ENCODE measurements at regions not wholly inside any gene's neighbourhood (a gene's known extent, or its start where the extent isn't known, plus 50 kb on each side); places are given as distances from the start of the nearest gene placed in this dataset.

DNA sequence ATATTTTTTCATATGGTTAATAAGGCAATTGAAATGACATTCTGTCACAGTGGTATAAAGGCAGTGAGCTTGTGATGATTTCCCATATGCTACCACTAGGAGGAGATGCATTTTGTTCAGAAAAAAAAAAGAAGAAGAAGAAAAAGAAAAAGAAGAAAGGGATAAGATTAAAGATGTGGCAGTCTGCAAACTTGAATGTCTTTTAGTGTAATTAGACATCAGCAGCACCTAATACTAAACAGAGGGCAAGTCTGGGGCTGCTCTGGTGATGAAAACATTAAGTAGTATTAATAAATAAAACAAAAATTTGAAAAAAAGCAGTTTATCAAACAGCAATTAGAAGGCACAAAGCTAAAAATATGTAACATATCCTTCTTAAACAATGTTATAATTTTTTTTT lies 95.4 kb upstream of the DEFB112 start:
- H3K27me3 Mint-ChIP-seq (ENCODE audit: low read depth) = no peaks in the 10 kb centered on the region
- DNase-seq (ENCODE audit: low spot score) = no peak
- intact Hi-C loops (cut with micrococcal nuclease) = no loop called here
- no peak overlapping the region for H3K27ac Mint-ChIP-seq
- no peaks in the 10 kb centered on the region for H3K36me3 Mint-ChIP-seq (ENCODE audit: low read depth)
- H3K4me1 Mint-ChIP-seq (ENCODE audit: low read depth) = no peaks in the 10 kb centered on the region
- no peak overlapping the region for H3K4me3 Mint-ChIP-seq (ENCODE audit: low read depth)
- no peaks in the 10 kb centered on the region for H3K9me3 Mint-ChIP-seq

- H3K9me3 Mint-ChIP-seq = no peaks in the 10 kb centered on the region
- H3K4me1 Mint-ChIP-seq (ENCODE audit: low read depth) = no peaks in the 10 kb centered on the region
- DNase-seq (ENCODE audit: low spot score) = no peak
- H3K27ac Mint-ChIP-seq = no peak overlapping the region
- H3K27me3 Mint-ChIP-seq (ENCODE audit: low read depth) = no peaks in the 10 kb centered on the region
- no peaks in the 10 kb centered on the region for H3K36me3 Mint-ChIP-seq (ENCODE audit: low read depth)
- intact Hi-C loops (cut with micrococcal nuclease) = no loop called here
- no peak overlapping the region for H3K4me3 Mint-ChIP-seq (ENCODE audit: low read depth)
Observed at GRCh38 chr6:50147371-50147770, 97.6 kb upstream of the DEFB112 start.

DNA sequence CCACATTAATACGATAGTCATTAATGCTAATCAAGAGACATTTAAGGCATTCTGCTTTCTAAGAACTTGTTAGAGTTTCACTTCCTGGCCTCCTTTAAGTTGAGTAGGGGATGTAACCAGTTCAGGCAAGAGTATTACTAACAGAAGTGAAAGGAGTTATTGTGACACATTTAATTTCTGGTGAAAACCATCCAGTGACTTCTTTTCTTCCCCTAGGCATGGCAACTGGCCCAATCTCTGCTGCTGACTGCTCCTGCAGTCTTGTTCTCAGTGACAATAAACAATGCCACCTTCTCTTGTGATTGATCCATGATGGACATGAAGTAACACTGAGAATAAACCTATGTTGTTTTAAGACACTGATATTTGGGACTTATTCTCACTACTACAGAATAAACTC lies 130.9 kb upstream of the DEFB112 start:
- Mint-ChIP-seq H3K9me3 (peaks cover 12% of the 10 kb centered on the region), H3K4me3 (ENCODE audit: low read depth) (no peak overlapping the region), H3K27ac (no peak overlapping the region), H3K4me1 (ENCODE audit: low read depth) (no peaks in the 10 kb centered on the region), H3K36me3 (ENCODE audit: low read depth) (no peaks in the 10 kb centered on the region), H3K27me3 (ENCODE audit: low read depth) (no peaks in the 10 kb centered on the region)
- no peak for DNase-seq (ENCODE audit: low spot score)
- intact Hi-C loops (cut with micrococcal nuclease) = no loop called here

- Mint-ChIP-seq H3K4me1 (ENCODE audit: low read depth) (no peaks in the 10 kb centered on the region), H3K9me3 (peaks cover 6% of the 10 kb centered on the region), H3K36me3 (ENCODE audit: low read depth) (no peaks in the 10 kb centered on the region), H3K27me3 (ENCODE audit: low read depth) (no peaks in the 10 kb centered on the region), H3K4me3 (ENCODE audit: low read depth) (no peak overlapping the region), H3K27ac (no peak overlapping the region)
- no peak for DNase-seq (ENCODE audit: low spot score)
- intact Hi-C loops (cut with micrococcal nuclease) = no loop called here
Observed at GRCh38 chr6:50185006-50185405, 135.3 kb upstream of the DEFB112 start.

- Mint-ChIP-seq H3K27ac (no peak overlapping the region), H3K4me3 (ENCODE audit: low read depth) (no peak overlapping the region), H3K9me3 (peaks cover 5% of the 10 kb centered on the region), H3K36me3 (ENCODE audit: low read depth) (no peaks in the 10 kb centered on the region), H3K27me3 (ENCODE audit: low read depth) (no peaks in the 10 kb centered on the region), H3K4me1 (ENCODE audit: low read depth) (no peaks in the 10 kb centered on the region)
- DNase-seq (ENCODE audit: low spot score) = no peak
- intact Hi-C loops (cut with micrococcal nuclease) = no loop called here
Observed at GRCh38 chr6:50187351-50187921, 137.7 kb upstream of the DEFB112 start.

DNA sequence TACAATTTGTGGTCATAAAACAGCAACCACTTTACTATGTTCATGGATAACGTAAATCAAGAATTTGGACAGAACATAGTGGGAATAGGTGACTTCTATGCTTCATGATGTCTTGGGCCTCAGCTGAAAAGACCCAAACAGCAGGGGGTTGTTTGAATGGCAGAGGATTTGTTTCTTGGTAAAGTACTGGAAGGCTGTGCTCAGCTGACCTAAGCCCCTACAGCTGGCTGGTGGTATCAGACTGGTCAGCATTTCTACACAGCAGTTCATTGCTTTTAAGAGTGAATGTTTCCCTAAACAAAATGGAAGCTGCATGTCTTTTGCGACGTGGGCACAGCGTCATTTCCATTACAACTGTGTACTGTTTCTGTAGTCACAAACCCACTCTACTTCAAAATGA lies 148.5 kb upstream of the DEFB112 start:
- Mint-ChIP-seq H3K4me1 (ENCODE audit: low read depth) (no peaks in the 10 kb centered on the region), H3K4me3 (ENCODE audit: low read depth) (no peak overlapping the region), H3K36me3 (ENCODE audit: low read depth) (no peaks in the 10 kb centered on the region), H3K27me3 (ENCODE audit: low read depth) (no peaks in the 10 kb centered on the region), H3K9me3 (peaks cover under 1% of the 10 kb centered on the region), H3K27ac (no peak overlapping the region)
- intact Hi-C loops (cut with micrococcal nuclease) = no loop called here
- DNase-seq (ENCODE audit: low spot score) = no peak

DNA sequence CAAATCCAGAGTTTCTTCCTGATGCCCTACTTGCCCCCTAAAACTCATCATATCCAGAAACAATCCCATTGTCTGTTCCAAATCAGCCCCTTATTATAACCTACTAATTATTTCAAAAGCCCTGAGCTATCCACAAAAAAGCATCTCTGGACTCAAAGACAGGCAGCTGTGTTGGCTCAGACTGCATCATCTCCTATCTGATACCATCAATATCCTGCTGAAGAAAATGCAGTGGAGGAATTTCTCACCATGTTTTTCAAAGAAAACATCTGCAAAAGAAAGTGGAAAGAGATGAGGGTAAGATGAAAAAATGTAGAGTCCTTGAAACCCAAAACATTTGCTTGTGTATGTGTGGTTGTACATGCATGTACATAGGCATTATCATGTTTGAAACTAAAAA lies 153.0 kb upstream of the DEFB112 start:
- no peak overlapping the region for H3K27ac Mint-ChIP-seq
- no peaks in the 10 kb centered on the region for H3K27me3 Mint-ChIP-seq (ENCODE audit: low read depth)
- H3K4me1 Mint-ChIP-seq (ENCODE audit: low read depth) = no peaks in the 10 kb centered on the region
- no peaks in the 10 kb centered on the region for H3K36me3 Mint-ChIP-seq (ENCODE audit: low read depth)
- intact Hi-C loops (cut with micrococcal nuclease) = no loop called here
- peaks cover 11% of the 10 kb centered on the region for H3K9me3 Mint-ChIP-seq
- H3K4me3 Mint-ChIP-seq (ENCODE audit: low read depth) = no peak overlapping the region
- DNase-seq (ENCODE audit: low spot score) = no peak

DNA sequence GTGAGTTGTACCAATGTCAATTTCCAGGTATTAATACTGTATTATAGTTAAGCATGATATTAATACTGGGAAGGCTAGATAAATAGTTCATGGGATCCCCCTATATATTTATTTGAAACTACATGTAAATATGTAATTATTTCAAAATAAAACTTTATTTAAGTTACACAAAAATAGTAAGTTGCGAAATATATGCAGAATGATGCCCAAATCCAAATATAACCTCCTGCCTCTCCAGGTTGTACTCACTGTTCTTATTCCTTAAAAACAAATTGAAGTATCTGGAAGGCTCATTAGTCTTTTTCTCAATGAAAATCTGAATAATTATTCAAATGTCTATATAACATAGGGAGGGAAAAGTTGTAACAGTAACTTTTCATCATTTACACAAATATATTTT lies 161.9 kb upstream of the DEFB112 start:
- intact Hi-C loops (cut with micrococcal nuclease) = no loop called here
- no peak overlapping the region for H3K27ac Mint-ChIP-seq
- H3K4me1 Mint-ChIP-seq (ENCODE audit: low read depth) = no peaks in the 10 kb centered on the region
- no peaks in the 10 kb centered on the region for H3K36me3 Mint-ChIP-seq (ENCODE audit: low read depth)
- no peak overlapping the region for H3K4me3 Mint-ChIP-seq (ENCODE audit: low read depth)
- peaks cover 4% of the 10 kb centered on the region for H3K9me3 Mint-ChIP-seq
- no peaks in the 10 kb centered on the region for H3K27me3 Mint-ChIP-seq (ENCODE audit: low read depth)
- no peak for DNase-seq (ENCODE audit: low spot score)

GRCh38 chr6:50213146-50213545 lies 163.4 kb upstream of the DEFB112 start:
- intact Hi-C loops (cut with micrococcal nuclease) = no loop called here
- Mint-ChIP-seq H3K4me1 (ENCODE audit: low read depth) (no peaks in the 10 kb centered on the region), H3K36me3 (ENCODE audit: low read depth) (no peaks in the 10 kb centered on the region), H3K27me3 (ENCODE audit: low read depth) (no peaks in the 10 kb centered on the region), H3K9me3 (no peaks in the 10 kb centered on the region), H3K4me3 (ENCODE audit: low read depth) (no peak overlapping the region), H3K27ac (no peak overlapping the region)
- no peak for DNase-seq (ENCODE audit: low spot score)

- Mint-ChIP-seq H3K27me3 (ENCODE audit: low read depth) (no peaks in the 10 kb centered on the region), H3K4me1 (ENCODE audit: low read depth) (no peaks in the 10 kb centered on the region), H3K4me3 (ENCODE audit: low read depth) (no peak overlapping the region), H3K36me3 (ENCODE audit: low read depth) (no peaks in the 10 kb centered on the region), H3K27ac (no peak overlapping the region), H3K9me3 (no peaks in the 10 kb centered on the region)
- DNase-seq (ENCODE audit: low spot score) = no peak
- intact Hi-C loops (cut with micrococcal nuclease) = no loop called here
Observed at GRCh38 chr6:50214937-50215336, 165.2 kb upstream of the DEFB112 start.

DNA sequence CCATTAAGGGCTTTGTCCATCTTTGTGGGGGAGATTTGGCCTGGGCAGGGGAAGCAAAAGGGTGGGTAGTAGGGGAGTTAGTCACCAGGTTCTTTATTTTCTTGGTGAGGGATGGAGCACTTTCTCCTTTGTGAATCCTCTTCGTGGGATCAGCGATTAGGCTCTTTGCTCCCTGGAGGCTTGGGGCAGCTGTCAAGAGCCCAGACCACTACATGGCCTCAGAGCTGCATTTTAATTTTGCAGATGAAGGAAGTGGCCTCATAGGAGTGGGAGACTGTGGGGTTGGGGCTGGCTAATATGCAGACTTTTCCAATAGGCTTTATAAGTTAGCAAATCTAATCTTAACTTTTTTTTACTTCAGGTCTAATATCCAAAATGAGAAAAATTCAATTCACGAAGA lies 168.1 kb upstream of the DEFB112 start:
- intact Hi-C loops (cut with micrococcal nuclease) = no loop called here
- Mint-ChIP-seq H3K27me3 (ENCODE audit: low read depth) (no peaks in the 10 kb centered on the region), H3K27ac (no peak overlapping the region), H3K9me3 (peaks cover 4% of the 10 kb centered on the region), H3K4me1 (ENCODE audit: low read depth) (no peaks in the 10 kb centered on the region), H3K4me3 (ENCODE audit: low read depth) (no peak overlapping the region), H3K36me3 (ENCODE audit: low read depth) (no peaks in the 10 kb centered on the region)
- DNase-seq (ENCODE audit: low spot score) = no peak

- H3K4me3 Mint-ChIP-seq (ENCODE audit: low read depth) = no peak overlapping the region
Observed at GRCh38 chr6:50236164-50236563, 186.4 kb upstream of the DEFB112 start.

DNA sequence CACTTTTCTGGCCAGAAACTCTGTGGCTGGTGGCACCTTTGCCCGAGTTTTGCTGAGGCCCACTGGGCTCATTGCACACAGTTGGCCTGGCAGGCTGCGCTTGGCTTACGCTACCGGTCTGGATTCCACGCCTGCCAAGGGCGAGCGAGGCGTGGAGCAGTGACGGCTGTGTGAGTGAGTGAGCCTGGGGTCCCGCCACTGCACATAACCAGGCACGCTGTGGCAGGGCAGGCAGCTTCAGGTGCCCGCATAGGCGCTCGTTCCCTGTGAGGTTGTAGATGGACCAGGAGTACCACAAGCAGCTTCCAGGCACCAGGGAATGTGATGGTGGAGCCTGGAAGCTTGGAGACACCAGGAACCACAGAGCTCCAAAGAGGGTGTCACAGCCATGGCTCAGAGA lies 190.1 kb upstream of the DEFB112 start:
- Mint-ChIP-seq H3K9me3 (peaks cover 6% of the 10 kb centered on the region), H3K27me3 (ENCODE audit: low read depth) (no peaks in the 10 kb centered on the region), H3K4me1 (ENCODE audit: low read depth) (no peaks in the 10 kb centered on the region), H3K27ac (no peak overlapping the region), H3K36me3 (ENCODE audit: low read depth) (no peaks in the 10 kb centered on the region), H3K4me3 (ENCODE audit: low read depth) (no peak overlapping the region)
- intact Hi-C loops (cut with micrococcal nuclease) = no loop called here
- DNase-seq (ENCODE audit: low spot score) = no peak

More at GRCh38 chr6:50236164-50236563, 186.4 kb upstream of the DEFB112 start:
- no peak overlapping the region for H3K27ac Mint-ChIP-seq
- H3K9me3 Mint-ChIP-seq = peaks cover 11% of the 10 kb centered on the region
- H3K4me1 Mint-ChIP-seq (ENCODE audit: low read depth) = no peaks in the 10 kb centered on the region
- intact Hi-C loops (cut with micrococcal nuclease) = no loop called here
- H3K27me3 Mint-ChIP-seq (ENCODE audit: low read depth) = no peaks in the 10 kb centered on the region
- no peak for DNase-seq (ENCODE audit: low spot score)
- H3K36me3 Mint-ChIP-seq (ENCODE audit: low read depth) = no peaks in the 10 kb centered on the region

GRCh38 chr6:50240986-50241385 lies 191.3 kb upstream of the DEFB112 start:
- Mint-ChIP-seq H3K4me1 (ENCODE audit: low read depth) (no peaks in the 10 kb centered on the region), H3K4me3 (ENCODE audit: low read depth) (no peak overlapping the region), H3K27me3 (ENCODE audit: low read depth) (no peaks in the 10 kb centered on the region), H3K27ac (no peak overlapping the region), H3K36me3 (ENCODE audit: low read depth) (no peaks in the 10 kb centered on the region), H3K9me3 (no peaks in the 10 kb centered on the region)
- intact Hi-C loops (cut with micrococcal nuclease) = no loop called here
- no peak for DNase-seq (ENCODE audit: low spot score)
